H1 (cell line): ENCODE measurements at regions not wholly inside any gene's neighbourhood (a gene's known extent, or its start where the extent isn't known, plus 50 kb on each side); places are given as distances from the start of the nearest gene placed in this dataset.

Experiments
- CTCF ChIA-PET: fragments of 300-600 bp; sonication (Branson Sonifier 250); formaldehyde crosslinking; loops from one replicate; lab custom pipeline; 2021; ENCODE audit not compliant: partially characterized antibody; lab: Charles Lee
- POLR2A ChIA-PET: fragments of 300-600 bp; sonication (Branson Sonifier 250); formaldehyde crosslinking; loops from one replicate; lab custom pipeline; 2021; ENCODE audit warnings: inconsistent platforms; ENCODE audit not compliant: partially characterized antibody; lab: Charles Lee
- DNase-seq, 2 experiments: peaks; one replicate each; pipeline versions ENCODE4 v3.0.0 to v3.0.0-alpha.2; 2010 to 2022; ENCODE audit warnings: low spot score in 2 of 2, low read depth in 1 of 2, mixed read lengths in 1 of 2
- FAIRE-seq: peaks from 2 replicates; lab custom pipeline; 2011; peaks lifted over from hg19 to GRCh38; lab: Jason Lieb, UNC
- H2AFZ ChIP-seq: 2 replicates; pipeline ENCODE4 v1.8.1; 2012; ENCODE audit warnings: low read length, inconsistent platforms
- H2AK5ac ChIP-seq: 2 replicates; pipeline ENCODE4 v1.6.1; 2013; ENCODE audit warnings: low read depth, low read length
- H2BK120ac ChIP-seq: replicated peaks from 2 replicates; pipeline ENCODE3; 2013; ENCODE audit warnings: low read depth, low read length, inconsistent platforms
- H2BK12ac ChIP-seq: 2 replicates; pipeline ENCODE4 v1.6.1; 2013; ENCODE audit warnings: low read depth, low read length
- H2BK15ac ChIP-seq: 2 replicates; pipeline ENCODE4 v1.6.1; 2013; ENCODE audit warnings: low read length
- H2BK20ac ChIP-seq: 2 replicates; pipeline ENCODE4 v1.6.1; 2013; ENCODE audit warnings: low read length
- H2BK5ac ChIP-seq: 2 replicates; pipeline ENCODE4 v1.6.1; 2013; ENCODE audit warnings: low read depth, low read length
- H3K14ac ChIP-seq: 2 replicates; pipeline ENCODE4 v1.6.1; 2013; ENCODE audit warnings: inconsistent platforms; ENCODE audit not compliant: insufficient read length
- H3K18ac ChIP-seq: 2 replicates; pipeline ENCODE4 v1.6.1; 2013; ENCODE audit warnings: low read length; ENCODE audit errors: extremely low read depth
- H3K23ac ChIP-seq: 2 replicates; pipeline ENCODE4 v1.6.1; 2013; ENCODE audit warnings: inconsistent platforms; ENCODE audit not compliant: insufficient read length
- H3K23me2 ChIP-seq: 2 replicates; pipeline ENCODE4 v1.6.1; 2013; ENCODE audit warnings: low read depth, low read length
- H3K27ac ChIP-seq: 2 replicates; pipeline ENCODE4 v1.6.1; 2011; ENCODE audit warnings: low read depth, low read length, inconsistent platforms
- H3K27me3 ChIP-seq, 4 experiments: replicated peaks in 1 of 4; 1 replicate in 1 of 4; 2 replicates in 3 of 4; pipeline versions ENCODE4 v1.6.1 to v1.8.1; 2011 to 2013; ENCODE audit warnings: low read length in 3 of 4, mild to moderate bottlenecking in 3 of 4, inconsistent platforms in 2 of 4, mixed read lengths in 2 of 4, moderate library complexity in 1 of 4; ENCODE audit not compliant: control insufficient read depth in 3 of 4, insufficient read depth in 3 of 4; ENCODE audit errors: extremely low read depth in 1 of 4
- H3K36me3 ChIP-seq, 4 experiments: 2 replicates each; pipeline versions ENCODE4 v1.6.1 to v1.8.1; 2011 to 2013; ENCODE audit warnings: mild to moderate bottlenecking in 4 of 4, low read length in 3 of 4, moderate library complexity in 2 of 4, control low read depth in 1 of 4, inconsistent platforms in 1 of 4; ENCODE audit not compliant: insufficient read depth in 4 of 4, control insufficient read depth in 2 of 4
- H3K4ac ChIP-seq: replicated peaks from 2 replicates; pipeline ENCODE3; 2013; ENCODE audit warnings: low read length, low read depth, mixed read lengths, inconsistent platforms; ENCODE audit not compliant: insufficient read length
- H3K4me1 ChIP-seq, 4 experiments: replicated peaks in 1 of 4; 1 replicate in 1 of 4; 2 replicates in 3 of 4; pipeline versions ENCODE4 v1.6.1 to v1.8.1; 2011 to 2013; ENCODE audit warnings: low read length in 3 of 4, inconsistent platforms in 2 of 4, mixed read lengths in 1 of 4; ENCODE audit not compliant: insufficient read depth in 4 of 4, control insufficient read depth in 3 of 4
- H3K4me2 ChIP-seq, 2 experiments: 2 replicates each; pipeline versions ENCODE4 v1.6.1 to v1.8.1; 2011 to 2013; ENCODE audit warnings: low read depth in 2 of 2, low read length in 2 of 2, control low read depth in 1 of 2, inconsistent platforms in 1 of 2, mild to moderate bottlenecking in 1 of 2; ENCODE audit not compliant: insufficient read depth in 1 of 2
- H3K4me3 ChIP-seq, 4 experiments: fragments of 200-600, 300-600 bp in 1 of 4; sonication (generic), shearing (Covaris generic), sonication (Bioruptor Twin) in 1 of 4; 2 replicates each; pipeline versions ENCODE4 v1.5.1 to v1.8.1; 2011 to 2016; ENCODE audit warnings: low read length in 4 of 4, low read depth in 3 of 4, control low read depth in 2 of 4, inconsistent platforms in 2 of 4, mild to moderate bottlenecking in 2 of 4, mixed read lengths in 1 of 4, moderate library complexity in 1 of 4; ENCODE audit not compliant: insufficient read depth in 2 of 4; ENCODE audit errors: extremely low read depth in 1 of 4
- H3K56ac ChIP-seq: replicated peaks from 2 replicates; pipeline ENCODE3; 2013; ENCODE audit warnings: low read depth, mild to moderate bottlenecking, mixed read lengths, low read length, inconsistent platforms; ENCODE audit not compliant: insufficient read length
- H3K79me1 ChIP-seq: 2 replicates; pipeline ENCODE4 v1.6.1; 2013; ENCODE audit warnings: low read depth, low read length, control low read depth
- H3K79me2 ChIP-seq, 2 experiments: 2 replicates each; pipeline versions ENCODE4 v1.6.1 to v1.8.1; 2012 to 2013; ENCODE audit warnings: low read length in 2 of 2, mild to moderate bottlenecking in 2 of 2, inconsistent platforms in 1 of 2; ENCODE audit not compliant: insufficient read depth in 2 of 2, control insufficient read depth in 1 of 2
- H3K9ac ChIP-seq, 4 experiments: replicated peaks in 1 of 4; 1 replicate in 1 of 4; 2 replicates in 3 of 4; pipeline versions ENCODE4 v1.6.1 to v1.8.1; 2011 to 2013; ENCODE audit warnings: low read depth in 3 of 4, low read length in 3 of 4, control low read depth in 2 of 4, mild to moderate bottlenecking in 2 of 4, moderate library complexity in 2 of 4, inconsistent platforms in 1 of 4; ENCODE audit errors: extremely low read depth in 1 of 4
- H3K9me3 ChIP-seq, 2 experiments: 2 replicates each; pipeline versions ENCODE4 v1.6.1 to v1.8.1; 2012 to 2013; ENCODE audit warnings: mild to moderate bottlenecking in 2 of 2, moderate library complexity in 2 of 2, control low read depth in 1 of 2, inconsistent platforms in 1 of 2, low read depth in 1 of 2, low read length in 1 of 2, mixed read lengths in 1 of 2; ENCODE audit not compliant: insufficient read depth in 2 of 2
- H4K20me1 ChIP-seq, 2 experiments: replicated peaks in 1 of 2; 2 replicates each; pipeline versions ENCODE3 to v1.8.1; 2011 to 2013; ENCODE audit warnings: inconsistent platforms in 2 of 2, low read length in 2 of 2, mild to moderate bottlenecking in 1 of 2; ENCODE audit not compliant: insufficient read depth in 2 of 2, control insufficient read depth in 1 of 2
- H4K5ac ChIP-seq: 2 replicates; pipeline ENCODE4 v1.6.1; 2013; ENCODE audit warnings: low read length, low read depth, mixed read lengths, inconsistent platforms; ENCODE audit not compliant: insufficient read length
- H4K8ac ChIP-seq: 2 replicates; pipeline ENCODE4 v1.8.0; 2013; ENCODE audit warnings: mild to moderate bottlenecking, moderate library complexity, low read length, inconsistent platforms; ENCODE audit not compliant: insufficient read depth; ENCODE audit errors: extremely low read depth
- H4K91ac ChIP-seq: replicated peaks from 2 replicates; pipeline ENCODE3; 2013; ENCODE audit warnings: low read length, mixed read lengths, inconsistent platforms; ENCODE audit not compliant: insufficient read length
- EGR1 ChIP-seq: IDR thresholded peaks from 2 replicates; pipeline ENCODE4 v1.6.1; 2011; ENCODE audit warnings: low read depth, low read length, borderline replicate concordance
- GTF2F1 ChIP-seq: IDR thresholded peaks from 2 replicates; pipeline ENCODE4 v1.6.1; 2012; ENCODE audit warnings: low read depth, low read length, improper control_type of control experiment, borderline replicate concordance
- KDM5A ChIP-seq: fragments of 200-600 bp; IDR thresholded peaks from 2 replicates; pipeline ENCODE4 v1.7.1; 2012; ENCODE audit warnings: mild to moderate bottlenecking, low read length, inconsistent platforms, mixed read lengths
- RBBP5 ChIP-seq: IDR thresholded peaks from 2 replicates; pipeline ENCODE4 v1.7.1; 2012; ENCODE audit warnings: low read depth, mild to moderate bottlenecking, inconsistent platforms, low read length, moderate library complexity, borderline replicate concordance
- SP1 ChIP-seq: IDR thresholded peaks from 2 replicates; pipeline ENCODE4 v1.6.1; 2011; ENCODE audit warnings: low read depth, low read length
- SRF ChIP-seq: IDR thresholded peaks from 2 replicates; pipeline ENCODE4 v1.6.1; 2011; ENCODE audit warnings: mild to moderate bottlenecking, low read depth, low read length, moderate library complexity
- WGBS, 2 experiments: shearing (Covaris generic) in 1 of 2; methylation state at CpG; one replicate each; pipeline versions ENCODE4 v1.1.6 to v1.1.7; 2013 to 2015; ENCODE audit warnings: low lambda C conversion rate in 2 of 2, mixed read lengths in 2 of 2, inconsistent platforms in 1 of 2, low coverage in 1 of 2, missing lambda C conversion rate in 1 of 2; ENCODE audit not compliant: insufficient replicate concordance in 2 of 2, insufficient coverage in 1 of 2, insufficient read length in 1 of 2; ENCODE audit errors: extremely low coverage in 1 of 2, missing lambda C conversion rate in 1 of 2; 5-methylcytosine and 5-hydroxymethylcytosine counted together
- TF ChIP-seq, protein P1 (sequence below): IDR thresholded peaks from 2 replicates; pipeline ENCODE4 v1.6.1; 2012; ENCODE audit warnings: inconsistent platforms

DNA sequence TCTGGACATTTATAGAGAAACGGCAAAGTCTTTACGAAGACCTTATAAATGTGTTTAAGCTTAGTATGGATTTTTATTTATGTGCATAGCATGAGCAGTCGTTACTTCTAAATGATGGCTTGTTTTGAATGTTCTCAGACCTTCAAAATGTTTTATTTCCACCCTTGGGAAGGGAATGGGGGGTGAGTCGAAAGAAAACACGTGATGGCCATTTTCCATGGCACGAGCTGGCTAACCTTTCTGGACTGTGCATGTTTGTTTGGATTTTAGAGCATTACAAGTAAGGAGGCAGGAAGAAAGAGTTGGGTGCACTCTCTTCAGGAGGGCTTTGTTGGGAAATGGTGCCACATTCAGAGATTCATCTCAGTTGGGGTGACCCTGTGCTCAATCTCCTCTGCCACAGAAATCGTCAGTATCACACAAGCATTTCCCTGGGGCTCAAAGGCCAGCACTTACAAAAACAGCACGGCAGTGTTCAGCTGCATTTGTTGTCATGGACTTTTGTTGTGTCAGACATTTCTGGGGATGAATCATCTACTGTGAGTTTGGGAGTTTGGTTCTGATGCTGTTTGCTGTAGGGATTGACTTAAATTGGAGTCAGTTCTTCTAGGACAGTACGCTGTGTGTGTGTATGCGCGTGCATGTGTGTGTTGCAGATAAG lies 52.3 kb upstream of the ADAMTS9 start:
- no peak overlapping the region for H3K23ac ChIP-seq
- H3K4me1 ChIP-seq: no peaks in the 10 kb centered on the region
- no peak overlapping the region for H2AFZ ChIP-seq
- H4K5ac ChIP-seq: no peak overlapping the region
- H3K36me3 ChIP-seq: no peaks in the 10 kb centered on the region
- H3K27ac ChIP-seq: no peak overlapping the region
- H2BK5ac ChIP-seq: no peak overlapping the region
- H2BK20ac ChIP-seq: no peak overlapping the region
- 88% methylated on average over 11 of the region's 11 CpGs; no CpG with 5 or more reads in 1 of the 2 experiments for WGBS, 2 experiments
- H4K8ac ChIP-seq: no peak overlapping the region
- no peak overlapping the region for H3K14ac ChIP-seq
- H2AK5ac ChIP-seq: no peak overlapping the region
- no peaks in the 10 kb centered on the region for H4K20me1 ChIP-seq
- CTCF ChIA-PET: interaction anchor here (0.8 to 0.9 kb wide), 2 partner anchors 21 to 207 kb away, joined by 3 read pairs; no protein-coding TSS in a partner anchor
- H3K9ac ChIP-seq: no peak overlapping the region
- DNase-seq (no peak), FAIRE-seq (peak; percentile 39)
- TF ChIP-seq RBBP5 (no peak), KDM5A (no peak), SRF (no peak), GTF2F1 (no peak), SP1 (no peak), EGR1 (no peak)
- TF ChIP-seq, protein P1, sequence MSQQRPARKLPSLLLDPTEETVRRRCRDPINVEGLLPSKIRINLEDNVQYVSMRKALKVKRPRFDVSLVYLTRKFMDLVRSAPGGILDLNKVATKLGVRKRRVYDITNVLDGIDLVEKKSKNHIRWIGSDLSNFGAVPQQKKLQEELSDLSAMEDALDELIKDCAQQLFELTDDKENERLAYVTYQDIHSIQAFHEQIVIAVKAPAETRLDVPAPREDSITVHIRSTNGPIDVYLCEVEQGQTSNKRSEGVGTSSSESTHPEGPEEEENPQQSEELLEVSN: no peak
- H3K27me3 ChIP-seq: no peaks in the 10 kb centered on the region
- no peak overlapping the region for H3K4me3 ChIP-seq
- no peak overlapping the region for H3K18ac ChIP-seq
- POLR2A ChIA-PET: no interaction called here
- no peaks in the 10 kb centered on the region for H3K79me2 ChIP-seq
- H3K4me2 ChIP-seq: no peak overlapping the region
- no peak overlapping the region for H3K56ac ChIP-seq
- H3K23me2 ChIP-seq: no peaks in the 10 kb centered on the region
- no peaks in the 10 kb centered on the region for H3K9me3 ChIP-seq
- H2BK120ac ChIP-seq: no peak overlapping the region
- no peak overlapping the region for H2BK15ac ChIP-seq
- no peak overlapping the region for H2BK12ac ChIP-seq
- no peaks in the 10 kb centered on the region for H3K79me1 ChIP-seq
- H4K91ac ChIP-seq: no peak overlapping the region
- H3K4ac ChIP-seq: no peak overlapping the region
